ENCODE measurements at regions not wholly inside any gene's neighbourhood (a gene's known extent, or its start where the extent isn't known, plus 50 kb on each side); places are given as distances from the start of the nearest gene placed in this dataset.

- TF ChIP-seq CTCF (IDR thresholded peaks at IDR 0.05; ENCODE audit: low read depth, low read length): no peak
- no peak overlapping the region for H3K4me3 ChIP-seq (replicated peaks in 1 of 2; ENCODE audit: low read depth in 2 of 2, low read length in 2 of 2)
- DNase-seq (ENCODE audit: low read depth in 2 of 2): no peak
These were observed 162.2 kb upstream of the MEF2C start for GRCh38 chr5:89045216-89045615.

- no peak for DNase-seq (ENCODE audit: low read depth in 2 of 2)
- H3K4me3 ChIP-seq (replicated peaks in 1 of 2; ENCODE audit: low read depth in 2 of 2, low read length in 2 of 2): no peak overlapping the region
- TF ChIP-seq CTCF (IDR thresholded peaks at IDR 0.05; ENCODE audit: low read depth, low read length): no peak
These were observed 161.8 kb upstream of the MEF2C start for GRCh38 chr5:89044674-89045200.

- no peak for TF ChIP-seq CTCF (IDR thresholded peaks at IDR 0.05; ENCODE audit: low read depth, low read length)
- DNase-seq (ENCODE audit: low read depth in 2 of 2): peak in 1 of 2 donors; percentile 3
- no peak overlapping the region for H3K4me3 ChIP-seq (replicated peaks in 1 of 2; ENCODE audit: low read depth in 2 of 2, low read length in 2 of 2)
These were observed 160.7 kb upstream of the MEF2C start for GRCh38 chr5:89043676-89044075.

DNA sequence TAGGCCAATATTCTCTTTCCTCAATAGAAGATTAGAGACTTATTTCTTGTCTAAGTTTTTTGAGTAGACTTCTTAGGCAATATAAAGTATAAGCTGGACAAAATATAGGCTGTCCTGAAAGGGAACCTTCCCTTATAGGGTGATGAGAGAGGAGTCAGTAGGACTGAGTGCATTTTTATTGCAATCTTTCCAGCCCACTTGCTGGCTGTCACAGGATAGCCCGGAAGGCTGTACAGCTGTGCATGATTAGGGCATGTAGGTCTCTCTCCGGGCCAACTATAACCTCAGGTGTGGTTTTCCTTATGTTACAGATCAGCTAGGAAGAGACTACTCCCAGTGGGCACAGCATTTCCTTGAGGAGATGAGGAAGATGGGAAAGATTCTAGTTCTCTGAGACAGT, 159.8 kb upstream of the MEF2C start:
- no peak for DNase-seq (ENCODE audit: low read depth in 2 of 2)
- H3K4me3 ChIP-seq (replicated peaks in 1 of 2; ENCODE audit: low read depth in 2 of 2, low read length in 2 of 2): no peak overlapping the region
- no peak for TF ChIP-seq CTCF (IDR thresholded peaks at IDR 0.05; ENCODE audit: low read depth, low read length)

GRCh38 chr5:89041976-89042375, 159.0 kb upstream of the MEF2C start:
- no peak for TF ChIP-seq CTCF (IDR thresholded peaks at IDR 0.05; ENCODE audit: low read depth, low read length)
- no peak overlapping the region for H3K4me3 ChIP-seq (replicated peaks in 1 of 2; ENCODE audit: low read depth in 2 of 2, low read length in 2 of 2)
- no peak for DNase-seq (ENCODE audit: low read depth in 2 of 2)

DNA sequence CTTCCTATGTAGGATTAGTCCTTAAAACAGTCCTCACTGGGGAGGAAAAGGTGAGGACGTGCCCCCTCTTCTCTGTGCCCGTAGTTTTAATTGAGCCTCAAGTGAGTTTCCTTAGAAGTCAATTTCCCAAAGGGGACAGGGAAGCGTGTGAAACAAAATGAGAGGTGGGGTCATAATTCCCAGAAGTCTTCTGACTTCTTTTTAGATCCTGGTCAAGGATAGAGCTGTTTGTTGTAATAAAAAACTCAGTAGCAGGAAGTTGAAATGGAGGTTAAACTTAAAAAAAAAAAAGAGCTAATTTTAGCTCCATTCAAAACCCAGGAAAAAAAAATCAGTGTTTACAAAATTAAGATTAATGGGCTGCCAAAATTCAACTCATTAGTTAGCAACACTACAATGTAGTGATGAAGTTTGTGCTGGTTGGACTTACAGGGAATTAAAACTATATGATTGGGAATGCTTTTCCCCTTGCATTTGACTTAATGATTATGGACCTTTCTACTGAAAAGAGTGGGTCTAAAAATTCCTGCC, 158.3 kb upstream of the MEF2C start:
- TF ChIP-seq CTCF (IDR thresholded peaks at IDR 0.05; ENCODE audit: low read depth, low read length): no peak
- no peak for DNase-seq (ENCODE audit: low read depth in 2 of 2)
- H3K4me3 ChIP-seq (replicated peaks in 1 of 2; ENCODE audit: low read depth in 2 of 2, low read length in 2 of 2): no peak overlapping the region

All from cardiac fibroblast (primary cell).